ENCODE measurements at regions not wholly inside any gene's neighbourhood (a gene's known extent, or its start where the extent isn't known, plus 50 kb on each side); places are given as distances from the start of the nearest gene placed in this dataset.

DNA sequence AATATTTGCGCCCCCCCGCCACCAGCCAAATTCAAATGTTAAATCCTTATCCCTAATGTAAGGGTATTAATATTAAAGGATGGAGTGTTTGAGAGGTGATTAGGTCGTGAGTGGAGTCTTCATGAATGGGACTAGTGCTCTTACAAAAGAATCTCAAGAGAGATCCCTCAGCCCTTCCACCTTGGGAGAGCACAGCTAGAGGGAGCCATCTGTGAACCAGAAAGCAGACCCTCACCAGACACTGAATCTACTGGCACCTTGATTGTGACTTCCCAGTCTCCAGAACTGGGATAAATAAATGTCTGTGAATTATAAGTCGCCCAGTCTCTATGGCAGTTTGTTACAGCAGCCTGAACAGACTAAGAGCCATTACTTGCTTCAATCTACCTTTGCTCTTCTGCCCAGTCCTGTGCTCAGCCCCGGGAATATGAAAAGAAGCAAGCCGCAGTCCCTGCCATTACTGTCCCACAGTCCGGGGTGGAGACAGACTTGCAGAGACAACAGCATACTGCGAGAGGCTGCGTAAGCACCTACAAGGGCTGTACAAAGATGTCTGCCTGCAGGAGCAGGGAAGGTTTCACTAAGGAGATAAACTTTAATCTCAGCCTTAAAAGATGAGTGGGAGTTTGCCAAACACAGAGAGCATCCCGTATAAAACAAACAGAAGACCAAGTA, 110.7 kb upstream of the TMCO5A start:
- H3K36me3 Mint-ChIP-seq (ENCODE audit: low read depth), result no peaks in the 10 kb centered on the region
- intact Hi-C loops (cut with micrococcal nuclease), result no loop called here

DNA sequence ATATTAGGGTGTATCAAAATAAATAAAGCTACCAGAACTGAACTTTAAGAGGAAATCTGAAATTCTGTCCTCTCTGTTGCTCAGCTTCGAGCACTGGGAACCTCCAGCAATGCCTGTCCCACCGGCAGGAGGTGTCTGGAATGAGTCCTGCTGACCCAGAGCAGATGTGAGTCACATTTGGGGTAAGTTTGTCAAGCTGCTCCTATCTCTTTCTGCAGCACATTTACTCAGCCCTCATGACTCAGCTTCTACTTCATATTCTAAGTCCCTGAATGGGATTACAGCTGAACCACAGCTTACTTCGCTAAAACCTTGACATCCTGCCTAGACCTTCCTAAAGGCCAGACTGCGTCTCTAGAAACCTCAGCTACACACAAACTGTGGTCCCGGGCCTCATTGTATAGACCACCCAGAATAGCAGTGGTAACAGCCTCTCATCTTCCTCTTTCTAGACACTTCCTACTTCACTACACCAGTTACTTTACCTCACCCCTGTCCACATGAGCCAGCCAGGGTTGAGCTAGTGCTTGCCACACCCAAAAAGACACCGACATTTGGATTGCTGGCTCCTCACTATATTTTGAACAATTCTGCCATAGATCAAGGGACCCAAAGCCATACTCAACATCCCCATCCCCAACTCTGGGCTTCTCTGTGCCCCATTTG, 109.6 kb upstream of the TMCO5A start:
- Mint-ChIP-seq H3K9me3 (no peaks in the 10 kb centered on the region), H3K4me1 (ENCODE audit: low read depth) (no peaks in the 10 kb centered on the region), H3K4me3 (no peak overlapping the region), H3K36me3 (ENCODE audit: low read depth) (no peaks in the 10 kb centered on the region), H3K27me3 (ENCODE audit: low read depth) (peaks cover 13% of the 10 kb centered on the region), H3K27ac (no peak overlapping the region)
- CTCF ChIA-PET, result interaction anchor here (0.5 kb wide), 1 partner anchor 297 kb away, joined by 3 read pairs; no protein-coding TSS in a partner anchor
- intact Hi-C loops (cut with micrococcal nuclease), result no loop called here
- no peak for DNase-seq

More for the DNA sequence above, 110.7 kb upstream of the TMCO5A start:
- no peaks in the 10 kb centered on the region for H3K4me1 Mint-ChIP-seq (ENCODE audit: low read depth)
- CTCF ChIA-PET, result no interaction called here
- H3K27me3 Mint-ChIP-seq (ENCODE audit: low read depth), result peaks cover 13% of the 10 kb centered on the region
- H3K4me3 Mint-ChIP-seq, result no peak overlapping the region
- DNase-seq, result no peak
- H3K9me3 Mint-ChIP-seq, result no peaks in the 10 kb centered on the region
- no peak overlapping the region for H3K27ac Mint-ChIP-seq

DNA sequence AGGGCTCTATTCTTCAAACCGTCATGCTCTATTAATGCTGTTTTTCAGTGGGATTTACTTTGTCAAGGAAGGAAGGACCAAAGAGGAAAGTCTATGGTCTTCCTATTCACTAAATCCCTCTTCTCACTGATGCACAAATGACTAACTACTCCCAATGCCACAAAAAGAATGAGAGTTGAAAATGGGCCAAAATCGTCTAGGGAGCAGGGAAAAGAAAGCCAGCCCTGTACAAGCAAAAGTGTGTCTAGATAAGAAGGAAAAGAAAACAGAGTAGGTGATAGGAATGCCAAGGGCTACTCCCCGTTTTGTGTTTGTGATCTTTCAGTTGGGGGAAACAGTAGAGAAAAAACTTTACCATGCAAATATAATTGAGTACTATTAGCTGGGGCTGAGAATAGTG, 97.2 kb upstream of the TMCO5A start:
- intact Hi-C loops (cut with micrococcal nuclease), result no loop called here
- DNase-seq, result no peak
- Mint-ChIP-seq H3K27me3 (ENCODE audit: low read depth) (peaks cover 4% of the 10 kb centered on the region), H3K9me3 (no peaks in the 10 kb centered on the region), H3K4me3 (no peak overlapping the region), H3K36me3 (ENCODE audit: low read depth) (no peaks in the 10 kb centered on the region), H3K27ac (no peak overlapping the region), H3K4me1 (ENCODE audit: low read depth) (no peaks in the 10 kb centered on the region)
- CTCF ChIA-PET, result no interaction called here

DNA sequence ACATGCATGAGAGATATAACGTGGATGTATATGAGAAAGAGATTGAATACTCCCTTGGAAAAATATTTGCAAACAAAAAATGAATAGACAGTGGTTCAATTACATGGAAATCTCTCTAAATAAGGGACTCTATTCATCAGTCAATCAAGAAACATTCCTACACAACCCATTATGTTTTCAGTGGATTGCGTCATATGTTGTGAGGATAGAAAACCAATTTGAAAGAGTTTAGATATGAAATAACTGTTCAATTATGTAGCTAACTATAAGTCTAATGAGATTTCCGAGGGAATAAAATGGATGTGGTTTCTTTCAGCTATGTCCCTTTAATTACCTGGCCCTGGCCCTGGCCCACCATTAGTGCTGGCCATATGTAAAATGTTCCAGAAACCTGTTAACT, 86.7 kb upstream of the TMCO5A start:
- CTCF ChIA-PET, result no interaction called here
- Mint-ChIP-seq H3K9me3 (no peaks in the 10 kb centered on the region), H3K4me1 (ENCODE audit: low read depth) (no peaks in the 10 kb centered on the region), H3K27me3 (ENCODE audit: low read depth) (peaks cover 2% of the 10 kb centered on the region), H3K4me3 (no peak overlapping the region), H3K27ac (no peak overlapping the region), H3K36me3 (ENCODE audit: low read depth) (no peaks in the 10 kb centered on the region)
- intact Hi-C loops (cut with micrococcal nuclease), result no loop called here
- no peak for DNase-seq

DNA sequence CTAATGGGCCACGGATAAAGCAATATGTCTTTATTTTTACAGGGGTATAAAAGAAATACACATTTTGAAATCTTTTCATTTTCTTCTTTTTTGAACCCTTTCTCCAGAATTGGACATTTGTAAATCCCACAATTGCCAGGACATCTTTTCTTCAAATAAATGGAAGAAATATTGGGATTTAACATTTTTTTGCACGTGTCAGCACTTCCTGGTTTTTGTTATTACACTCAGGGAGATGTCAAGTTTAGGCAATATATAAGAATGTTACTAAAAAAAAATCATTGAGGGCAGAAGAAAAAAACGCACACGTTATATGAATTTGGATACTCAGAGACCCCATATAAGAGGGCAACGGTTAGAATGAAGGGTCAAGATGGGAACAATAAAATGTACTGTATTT, 78.3 kb upstream of the TMCO5A start:
- Mint-ChIP-seq H3K36me3 (ENCODE audit: low read depth) (no peaks in the 10 kb centered on the region), H3K4me1 (ENCODE audit: low read depth) (no peaks in the 10 kb centered on the region), H3K27ac (no peak overlapping the region), H3K9me3 (peaks cover 1% of the 10 kb centered on the region), H3K27me3 (ENCODE audit: low read depth) (peaks cover 2% of the 10 kb centered on the region), H3K4me3 (no peak overlapping the region)
- no peak for DNase-seq
- CTCF ChIA-PET, result no interaction called here
- intact Hi-C loops (cut with micrococcal nuclease), result no loop called here

DNA sequence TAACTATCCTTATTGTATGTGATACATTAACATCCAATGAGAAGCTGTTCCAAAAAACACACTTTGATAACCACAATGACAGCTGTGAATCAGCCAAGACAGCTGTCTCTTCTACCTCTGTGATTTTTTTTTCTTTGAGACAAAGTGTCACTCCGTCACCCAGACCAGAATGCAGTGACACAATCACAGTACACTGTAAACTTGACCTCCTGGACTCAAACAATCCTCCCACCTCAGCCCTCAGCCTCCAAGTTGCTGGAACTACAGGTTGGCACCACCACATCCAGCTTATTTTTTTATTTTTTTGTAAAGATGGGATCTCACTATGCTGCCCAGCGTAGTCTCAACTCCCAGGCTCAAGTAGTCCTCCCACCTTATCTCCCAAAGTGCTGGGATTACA, 73.5 kb upstream of the TMCO5A start:
- intact Hi-C loops (cut with micrococcal nuclease), result no loop called here
- Mint-ChIP-seq H3K27me3 (ENCODE audit: low read depth) (peaks cover 4% of the 10 kb centered on the region), H3K4me1 (ENCODE audit: low read depth) (no peaks in the 10 kb centered on the region), H3K36me3 (ENCODE audit: low read depth) (no peaks in the 10 kb centered on the region), H3K9me3 (no peaks in the 10 kb centered on the region), H3K27ac (no peak overlapping the region), H3K4me3 (no peak overlapping the region)
- CTCF ChIA-PET, result no interaction called here
- no peak for DNase-seq

DNA sequence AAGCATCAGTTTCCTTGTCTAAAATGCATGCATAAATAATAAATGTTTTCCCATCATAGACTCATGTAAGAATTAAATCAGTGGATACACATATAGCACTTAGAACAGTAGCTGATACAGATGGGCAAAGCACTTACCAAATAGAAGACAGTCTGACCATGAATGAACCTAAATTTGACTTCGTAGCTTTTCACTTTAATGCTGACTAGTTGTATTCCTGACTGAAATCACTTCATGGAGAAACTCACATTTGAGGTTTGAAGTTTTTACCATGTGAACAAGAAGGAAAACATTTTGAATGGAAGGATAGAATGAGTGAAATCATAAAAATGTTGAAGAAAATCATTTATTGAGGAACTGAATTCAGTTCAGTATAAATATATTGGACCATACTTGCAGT, 68.8 kb upstream of the TMCO5A start:
- Mint-ChIP-seq H3K27me3 (ENCODE audit: low read depth) (peaks cover 7% of the 10 kb centered on the region), H3K4me1 (ENCODE audit: low read depth) (no peaks in the 10 kb centered on the region), H3K4me3 (no peak overlapping the region), H3K9me3 (no peaks in the 10 kb centered on the region), H3K27ac (no peak overlapping the region), H3K36me3 (ENCODE audit: low read depth) (no peaks in the 10 kb centered on the region)
- no peak for DNase-seq
- intact Hi-C loops (cut with micrococcal nuclease), result no loop called here
- CTCF ChIA-PET, result interaction anchor here (0.6 kb wide), 1 partner anchor 807 kb away, joined by 5 read pairs; no protein-coding TSS in a partner anchor

DNA sequence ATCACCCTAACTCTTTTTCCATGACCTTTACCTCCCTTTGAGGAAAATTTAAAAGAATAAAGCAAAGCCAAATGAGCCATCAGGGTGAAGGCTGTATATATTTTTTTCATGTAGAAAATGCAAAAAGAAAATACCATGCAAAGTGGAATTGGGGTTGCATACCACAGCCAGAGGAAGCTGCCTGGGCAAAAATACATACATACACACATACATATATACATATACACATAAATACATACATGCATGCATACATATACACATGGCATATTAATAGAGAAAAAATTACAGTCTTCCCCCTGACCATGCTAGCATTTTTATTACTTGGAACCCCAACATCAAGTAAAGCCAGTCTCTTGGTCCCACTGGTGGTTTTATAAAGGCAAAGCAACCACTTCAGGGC, 63.7 kb upstream of the TMCO5A start:
- Mint-ChIP-seq H3K27ac (no peak overlapping the region), H3K4me1 (ENCODE audit: low read depth) (no peaks in the 10 kb centered on the region), H3K27me3 (ENCODE audit: low read depth) (peaks cover 7% of the 10 kb centered on the region), H3K36me3 (ENCODE audit: low read depth) (no peaks in the 10 kb centered on the region), H3K4me3 (no peak overlapping the region), H3K9me3 (no peaks in the 10 kb centered on the region)
- intact Hi-C loops (cut with micrococcal nuclease), result no loop called here
- CTCF ChIA-PET, result no interaction called here
- DNase-seq, result no peak

DNA sequence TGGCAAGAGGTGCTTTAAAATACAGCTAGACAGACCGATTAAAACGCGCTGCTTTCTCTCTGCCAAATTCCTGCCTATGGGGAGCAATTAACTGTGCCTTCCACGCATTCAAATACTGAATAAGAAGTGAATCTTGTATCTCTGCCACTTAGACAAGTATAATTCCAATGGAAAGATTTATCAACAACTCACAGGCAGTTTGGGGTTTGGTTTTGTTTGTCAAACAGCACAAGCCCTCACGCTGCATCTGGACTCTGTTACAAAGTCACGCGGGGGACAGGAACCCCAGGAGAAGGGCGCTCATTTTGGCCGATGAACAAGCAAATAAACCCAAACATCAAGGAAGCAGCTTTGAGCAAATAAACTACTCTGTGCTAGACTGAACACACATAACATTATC, 61.8 kb upstream of the TMCO5A start:
- DNase-seq, result no peak
- CTCF ChIA-PET, result interaction anchor here (0.6 kb wide), 1 partner anchor 19 kb away, joined by 3 read pairs; no protein-coding TSS in a partner anchor
- Mint-ChIP-seq H3K9me3 (no peaks in the 10 kb centered on the region), H3K4me1 (ENCODE audit: low read depth) (no peaks in the 10 kb centered on the region), H3K27ac (no peak overlapping the region), H3K36me3 (ENCODE audit: low read depth) (no peaks in the 10 kb centered on the region), H3K4me3 (no peak overlapping the region), H3K27me3 (ENCODE audit: low read depth) (peaks cover 7% of the 10 kb centered on the region)
- intact Hi-C loops (cut with micrococcal nuclease), result no loop called here

DNA sequence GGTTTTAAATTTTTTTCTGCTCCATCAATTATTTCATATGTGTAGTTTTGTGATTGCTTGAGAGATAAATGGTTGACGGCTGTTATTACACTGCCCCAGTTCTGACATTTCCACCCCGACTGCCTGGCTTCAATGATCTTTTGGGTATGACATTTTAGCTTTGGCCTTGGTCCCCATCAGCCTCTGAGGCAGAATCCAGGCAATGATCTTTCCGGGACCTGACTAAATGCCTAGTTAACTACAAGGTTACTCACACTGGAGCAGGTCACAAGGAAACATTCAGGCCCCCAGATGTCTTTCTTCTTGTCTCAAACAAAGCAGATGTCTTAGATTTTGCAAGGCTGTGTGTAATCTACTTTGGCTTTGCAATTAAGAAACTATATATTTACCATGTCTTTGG, 61.1 kb upstream of the TMCO5A start:
- no peak for DNase-seq
- H3K9me3 Mint-ChIP-seq, result no peaks in the 10 kb centered on the region
- peaks cover 7% of the 10 kb centered on the region for H3K27me3 Mint-ChIP-seq (ENCODE audit: low read depth)
- CTCF ChIA-PET, result no interaction called here
- H3K36me3 Mint-ChIP-seq (ENCODE audit: low read depth), result no peaks in the 10 kb centered on the region
- no peaks in the 10 kb centered on the region for H3K4me1 Mint-ChIP-seq (ENCODE audit: low read depth)
- intact Hi-C loops (cut with micrococcal nuclease), result no loop called here
- no peak overlapping the region for H3K27ac Mint-ChIP-seq
- H3K4me3 Mint-ChIP-seq, result no peak overlapping the region

DNA sequence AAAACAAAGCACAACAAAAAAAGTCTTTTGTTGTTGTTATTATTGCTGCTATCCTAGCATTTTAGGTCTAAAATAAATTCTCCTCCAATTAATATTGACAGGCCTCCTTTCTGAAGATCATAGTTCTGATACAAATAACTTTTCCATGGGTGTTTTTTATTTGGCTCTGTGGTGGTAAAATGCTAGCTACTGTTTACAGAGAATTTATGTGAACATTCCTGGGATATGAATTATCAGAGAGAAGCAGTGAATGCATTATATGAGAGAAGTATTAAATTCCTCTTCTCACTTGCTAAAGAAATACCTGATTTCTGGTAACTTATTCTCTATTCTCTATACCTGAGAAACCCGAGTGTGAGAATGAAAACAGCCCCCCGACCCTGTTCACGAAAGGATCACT, 57.5 kb upstream of the TMCO5A start:
- Mint-ChIP-seq H3K36me3 (ENCODE audit: low read depth) (no peaks in the 10 kb centered on the region), H3K27me3 (ENCODE audit: low read depth) (peaks cover 7% of the 10 kb centered on the region), H3K4me3 (no peak overlapping the region), H3K4me1 (ENCODE audit: low read depth) (no peaks in the 10 kb centered on the region), H3K27ac (no peak overlapping the region), H3K9me3 (no peaks in the 10 kb centered on the region)
- CTCF ChIA-PET, result no interaction called here
- intact Hi-C loops (cut with micrococcal nuclease), result no loop called here
- DNase-seq, result no peak

DNA sequence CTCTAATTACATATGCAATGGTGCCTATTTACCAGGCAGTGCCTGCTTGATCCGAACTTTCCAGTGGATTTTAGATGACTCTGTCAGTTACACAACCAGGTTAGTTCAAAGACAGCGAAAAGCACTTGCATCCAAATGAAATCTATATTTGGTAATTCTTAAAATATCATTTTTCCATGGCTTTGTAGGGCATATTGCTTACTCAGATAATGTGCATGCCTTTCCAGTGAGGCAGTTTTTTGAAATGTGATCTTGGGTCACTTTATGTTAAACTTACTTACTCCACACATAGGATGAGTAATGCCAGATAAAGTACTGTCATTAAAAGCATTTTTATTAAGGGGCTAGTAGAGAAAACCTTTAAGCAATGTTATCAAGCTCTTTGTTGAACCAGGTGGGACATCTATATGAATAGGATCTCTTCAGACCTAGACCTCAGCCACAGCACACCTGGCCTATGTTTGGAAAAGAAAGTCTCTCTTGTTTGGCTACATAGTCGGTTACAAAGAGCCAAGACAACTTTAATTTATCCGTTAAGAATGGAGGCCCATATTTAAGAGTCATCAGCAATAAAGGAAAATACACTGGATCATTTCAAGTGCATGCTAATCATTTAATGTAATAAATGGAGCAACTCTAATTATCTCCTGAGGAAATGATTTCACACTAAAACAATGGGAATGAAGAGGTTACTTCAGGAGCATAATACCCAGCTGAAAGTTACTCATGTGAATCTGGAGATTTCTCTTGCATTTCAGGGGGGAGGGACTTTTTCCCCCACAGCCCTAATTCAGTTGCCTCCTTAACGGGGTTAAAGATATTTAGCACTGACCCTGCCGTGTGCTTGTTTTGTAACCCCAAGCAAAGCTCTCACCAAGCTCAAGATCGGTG, 56.3 kb upstream of the TMCO5A start:
- Mint-ChIP-seq H3K9me3 (no peaks in the 10 kb centered on the region), H3K4me1 (ENCODE audit: low read depth) (no peaks in the 10 kb centered on the region), H3K27me3 (ENCODE audit: low read depth) (peaks cover 5% of the 10 kb centered on the region), H3K27ac (no peak overlapping the region), H3K4me3 (no peak overlapping the region), H3K36me3 (ENCODE audit: low read depth) (no peaks in the 10 kb centered on the region)
- no peak for DNase-seq
- intact Hi-C loops (cut with micrococcal nuclease), result no loop called here
- CTCF ChIA-PET, result no interaction called here

Measured in activated naive CD4-positive, alpha-beta T cell treated with anti-CD3 and anti-CD28 coated beads for 36 hours (primary cell).